Adrenal gland (tissue), 5 donors: ENCODE measurements at regions not wholly inside any gene's neighbourhood (a gene's known extent, or its start where the extent isn't known, plus 50 kb on each side); places are given as distances from the start of the nearest gene placed in this dataset.

ENCODE experiments used
- CTCF ChIP-seq, 6 experiments: fragments of 450-650 bp in 4 of 6; fragments of 200-600 bp in 2 of 6; sonication (generic) in 1 of 6; IDR thresholded peaks; 1 replicate in 5 of 6; 2 replicates in 1 of 6; pipeline versions ENCODE4 v1.5.1 to v1.8.0; 2016 to 2021; ENCODE audit warnings: antibody characterized with exemption in 6 of 6, mild to moderate bottlenecking in 2 of 6, moderate library complexity in 1 of 6
- POLR2A ChIP-seq, 2 donors: fragments of 450-650 bp; IDR thresholded peaks; one replicate each; pipeline ENCODE4 v1.6.1; 2017; ENCODE audit warnings: antibody characterized with exemption in 2 of 2, mild to moderate bottlenecking in 2 of 2, moderate library complexity in 1 of 2
- donor health status: DM: no; HTN: no; CAD: no.

DNA sequence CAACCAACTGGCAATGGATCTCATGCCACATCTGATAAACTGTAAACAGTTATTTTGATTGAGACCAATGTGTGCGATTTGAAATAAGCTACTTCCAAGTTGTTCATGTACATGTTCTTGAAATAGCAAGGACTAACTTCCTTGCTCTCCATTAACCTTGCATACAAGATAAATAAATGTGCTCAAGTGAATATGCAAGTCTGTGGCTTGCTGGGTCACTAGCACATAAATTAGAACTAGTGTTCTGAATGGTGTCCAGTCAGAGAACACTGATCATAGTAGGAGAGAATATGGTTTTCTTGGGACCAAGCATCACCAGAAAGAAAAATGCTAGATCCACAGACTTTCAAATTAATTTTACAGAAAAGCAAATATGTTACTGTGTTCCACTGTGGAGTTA lies 640.0 kb upstream of the CCDC54 start:
- TF ChIP-seq CTCF (IDR thresholded peaks at IDR 0.05): no peak
- TF ChIP-seq POLR2A (IDR thresholded peaks at IDR 0.05): no peak
